Sigmoid colon (tissue), 4 donors: ENCODE measurements at regions not wholly inside any gene's neighbourhood (a gene's known extent, or its start where the extent isn't known, plus 50 kb on each side); places are given as distances from the start of the nearest gene placed in this dataset.

Experiments
- CTCF ChIP-seq, 4 experiments: fragments of 450-650 bp in 3 of 4; fragments of 200-600 bp in 1 of 4; IDR thresholded peaks; one replicate each; pipeline ENCODE4 v1.5.1; 2016 to 2019; ENCODE audit warnings: antibody characterized with exemption in 4 of 4, mild to moderate bottlenecking in 3 of 4, moderate library complexity in 2 of 4
- EP300 ChIP-seq, 4 donors: sonication (generic); formaldehyde crosslinking; IDR thresholded peaks; one replicate each; pipeline ENCODE4 v1.6.1; 2017; ENCODE audit warnings: antibody characterized with exemption in 4 of 4

DNA sequence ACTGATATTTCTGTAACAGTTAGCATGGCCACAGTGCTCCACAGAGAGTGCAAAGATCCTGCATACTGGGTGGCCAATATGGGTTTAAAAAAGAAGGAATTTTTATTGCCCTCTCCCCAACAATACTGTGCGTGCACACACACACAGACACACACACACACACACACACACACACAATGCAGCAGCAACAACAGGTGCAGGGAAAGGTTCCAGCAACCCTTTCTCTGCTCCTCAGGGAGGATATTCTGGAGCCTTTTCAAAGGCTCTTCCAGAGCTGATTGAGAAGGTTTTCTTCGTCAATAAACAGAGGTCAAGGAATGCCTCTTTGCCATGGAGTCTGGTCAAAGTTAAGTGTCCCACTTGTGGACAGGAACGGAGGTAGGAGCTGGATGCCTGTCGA, 84.8 kb upstream of the ZFP42 start:
- TF ChIP-seq CTCF (IDR thresholded peaks at IDR 0.05), result no peak
- no peak for TF ChIP-seq EP300 (IDR thresholded peaks at IDR 0.05)
